ENCODE measurements at regions not wholly inside any gene's neighbourhood (a gene's known extent, or its start where the extent isn't known, plus 50 kb on each side); places are given as distances from the start of the nearest gene placed in this dataset.

GRCh38 chr7:54955296-54955695, 63.5 kb upstream of the EGFR start:
- WGBS (ENCODE audit: insufficient coverage, insufficient replicate concordance, low lambda C conversion rate, missing lambda C conversion rate): 15% methylated on average over 2 of the region's 2 CpGs
- no peak for ATAC-seq
- POLR2A ChIA-PET: no interaction called here
- no peak overlapping the region for H2AFZ ChIP-seq (ENCODE audit: control insufficient read depth, low read depth, low read length)
- DNase-seq (ENCODE audit: low read depth, low spot score): no peak
- no peak overlapping the region for H3K9ac ChIP-seq (ENCODE audit: control insufficient read depth, insufficient read depth, low read length)
- CTCF ChIA-PET: no interaction called here
- H3K79me2 ChIP-seq (ENCODE audit: control insufficient read depth, insufficient read depth, low read length): no peaks in the 10 kb centered on the region
- H3K9me3 ChIP-seq (replicated peaks; ENCODE audit: control insufficient read depth, insufficient read depth, low read length): no peaks in the 10 kb centered on the region
- no peak overlapping the region for H3K4me2 ChIP-seq (ENCODE audit: control insufficient read depth, insufficient read depth)
- intact Hi-C loops (cut with micrococcal nuclease; ENCODE audit: unreplicated experiment): no loop called here
- SMC1A ChIA-PET (ENCODE audit: uncharacterized antibody, unreplicated experiment): interaction anchor here (1.0 to 1.3 kb wide), 3 partner anchors 8 to 94 kb away, joined by 3 to 4 read pairs (median 3); no protein-coding TSS in a partner anchor
- no peaks in the 10 kb centered on the region for H3K4me1 ChIP-seq (ENCODE audit: control insufficient read depth, insufficient read depth, low read length)
- no peak overlapping the region for H3K27ac ChIP-seq (ENCODE audit: control insufficient read depth, insufficient read depth)
- BruUV-seq (replicated peaks): no TSS peak
- no peaks in the 10 kb centered on the region; a peak in 2 of 4 replicates for H3K27me3 ChIP-seq (replicated peaks in 1 of 2; ENCODE audit: control insufficient read depth in 2 of 2, insufficient read depth in 2 of 2, low read length in 1 of 2)
- RAD21 ChIA-PET (ENCODE audit: unreplicated experiment): no interaction called here
- H4K20me1 ChIP-seq (ENCODE audit: control insufficient read depth, insufficient read depth): no peaks in the 10 kb centered on the region
- no peak overlapping the region for H3K4me3 ChIP-seq
- no peaks in the 10 kb centered on the region for H3K36me3 ChIP-seq (ENCODE audit: control insufficient read depth in 2 of 2, insufficient read depth in 2 of 2, low read length in 1 of 2)
- in situ Hi-C loops (cut with MboI): no loop called here
- no peak for FAIRE-seq
- TF ChIP-seq IRF4 (IDR thresholded peaks at IDR 0.05; ENCODE audit: low read depth, low read length): no peak
- no peak for TF ChIP-seq CUX1 (IDR thresholded peaks at IDR 0.05; ENCODE audit: insufficient replicate concordance, low read depth, low read length)
- no peak for TF ChIP-seq NR2C1 (IDR thresholded peaks at IDR 0.05)
- no peak for TF ChIP-seq FOXK2 (IDR thresholded peaks at IDR 0.05)
- no peak for TF ChIP-seq REST (IDR thresholded peaks at IDR 0.05; ENCODE audit: low read depth, low read length)
- TF ChIP-seq PML (IDR thresholded peaks at IDR 0.05; ENCODE audit: low read length): no peak
- no peak for TF ChIP-seq IRF5 (IDR thresholded peaks at IDR 0.05; ENCODE audit: borderline replicate concordance)
- TF ChIP-seq HSF1 (IDR thresholded peaks at IDR 0.05; ENCODE audit: low read depth, low read length): no peak
- TF ChIP-seq SUZ12 (IDR thresholded peaks at IDR 0.05; ENCODE audit: unreplicated experiment): no peak
